OCI-LY3 (cell line): ENCODE measurements at regions not wholly inside any gene's neighbourhood (a gene's known extent, or its start where the extent isn't known, plus 50 kb on each side); places are given as distances from the start of the nearest gene placed in this dataset.

Source experiments
- EZH2phosphoT487 ChIP-seq: fragments of 200-600 bp; shearing (Covaris generic); IDR thresholded peaks from 2 replicates; pipeline ENCODE4 v1.6.1; 2018; ENCODE audit warnings: antibody characterized with exemption, mixed run types, low read depth
- TF ChIP-seq, protein P1 (sequence below): fragments of 200-600, 300-600 bp; sonication (generic); IDR thresholded peaks from 2 replicates; pipeline ENCODE4 v1.5.1; 2014; ENCODE audit warnings: antibody characterized with exemption, low read length, low read depth

DNA sequence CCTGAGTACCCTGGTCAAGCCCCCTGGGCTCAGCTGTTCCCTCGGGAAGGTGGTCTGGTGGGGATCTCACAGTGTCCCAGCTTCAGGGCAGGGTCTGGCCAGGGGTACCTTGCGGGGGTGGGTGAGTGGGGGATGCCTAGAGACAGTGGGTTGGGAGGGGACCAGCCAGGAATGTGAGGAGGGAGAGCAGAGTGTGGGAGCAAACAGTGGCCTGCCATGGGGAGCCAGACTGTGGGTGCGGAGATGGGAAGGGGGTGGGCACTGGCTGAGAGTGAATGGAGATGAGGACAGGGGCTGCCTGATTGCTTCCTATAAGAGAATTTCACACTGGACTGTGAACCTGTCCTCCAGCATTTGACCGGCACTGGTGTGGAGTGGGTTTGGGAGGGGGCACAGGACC, 95.1 kb downstream of the VEGFA start:
- TF ChIP-seq, protein P1, sequence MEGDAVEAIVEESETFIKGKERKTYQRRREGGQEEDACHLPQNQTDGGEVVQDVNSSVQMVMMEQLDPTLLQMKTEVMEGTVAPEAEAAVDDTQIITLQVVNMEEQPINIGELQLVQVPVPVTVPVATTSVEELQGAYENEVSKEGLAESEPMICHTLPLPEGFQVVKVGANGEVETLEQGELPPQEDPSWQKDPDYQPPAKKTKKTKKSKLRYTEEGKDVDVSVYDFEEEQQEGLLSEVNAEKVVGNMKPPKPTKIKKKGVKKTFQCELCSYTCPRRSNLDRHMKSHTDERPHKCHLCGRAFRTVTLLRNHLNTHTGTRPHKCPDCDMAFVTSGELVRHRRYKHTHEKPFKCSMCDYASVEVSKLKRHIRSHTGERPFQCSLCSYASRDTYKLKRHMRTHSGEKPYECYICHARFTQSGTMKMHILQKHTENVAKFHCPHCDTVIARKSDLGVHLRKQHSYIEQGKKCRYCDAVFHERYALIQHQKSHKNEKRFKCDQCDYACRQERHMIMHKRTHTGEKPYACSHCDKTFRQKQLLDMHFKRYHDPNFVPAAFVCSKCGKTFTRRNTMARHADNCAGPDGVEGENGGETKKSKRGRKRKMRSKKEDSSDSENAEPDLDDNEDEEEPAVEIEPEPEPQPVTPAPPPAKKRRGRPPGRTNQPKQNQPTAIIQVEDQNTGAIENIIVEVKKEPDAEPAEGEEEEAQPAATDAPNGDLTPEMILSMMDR: no peak
- no peak for TF ChIP-seq EZH2phosphoT487
